Heart right ventricle (tissue), 16 donors: ENCODE measurements at regions not wholly inside any gene's neighbourhood (a gene's known extent, or its start where the extent isn't known, plus 50 kb on each side); places are given as distances from the start of the nearest gene placed in this dataset.

Experiments used
- ATAC-seq, 8 donors: fragments of 200-7000 bp; cut with Tn5 transposase; one replicate each; pipeline ENCODE4 v1.9.1; 2020; ENCODE audit warnings: mild to moderate bottlenecking in 8 of 8, moderate library complexity in 8 of 8, moderate number of reproducible peaks in 1 of 8
- DNase-seq, 2 donors: peaks; one replicate each; pipeline ENCODE4 v3.0.0-alpha.2; 2020
- H3K27ac ChIP-seq, 10 donors: fragments of 200-600 bp; sonication (generic) in 2 of 10; one replicate each; pipeline versions ENCODE4 v1.5.0 to v1.8.0; 2020 to 2022; ENCODE audit warnings: mild to moderate bottlenecking in 3 of 10
- H3K27me3 ChIP-seq, 7 donors: fragments of 200-600 bp; one replicate each; pipeline ENCODE4 v1.8.0; 2021 to 2022; ENCODE audit warnings: mild to moderate bottlenecking in 2 of 7
- H3K36me3 ChIP-seq, 9 donors: fragments of 200-600 bp; sonication (generic) in 1 of 9; one replicate each; pipeline versions ENCODE4 v1.5.0 to v1.8.0; 2020 to 2022; ENCODE audit warnings: mild to moderate bottlenecking in 2 of 9
- H3K4me1 ChIP-seq, 9 donors: fragments of 200-600 bp; sonication (generic) in 1 of 9; one replicate each; pipeline versions ENCODE4 v1.5.0 to v1.8.0; 2020 to 2022; ENCODE audit warnings: mild to moderate bottlenecking in 4 of 9
- H3K4me3 ChIP-seq, 10 donors: fragments of 200-600 bp; sonication (generic) in 2 of 10; one replicate each; pipeline versions ENCODE4 v1.5.0 to v1.8.0; 2020 to 2022; ENCODE audit warnings: mild to moderate bottlenecking in 7 of 10, moderate library complexity in 2 of 10
- H3K9me3 ChIP-seq, 11 donors: fragments of 200-600 bp in 10 of 11; sonication (generic) in 2 of 11; one replicate each; pipeline versions ENCODE4 v1.5.0 to v1.8.0; 2013 to 2022; ENCODE audit warnings: mild to moderate bottlenecking in 2 of 11, control low read depth in 1 of 11, moderate library complexity in 1 of 11
- CTCF ChIP-seq, 9 donors: fragments of 200-600 bp; sonication (generic) in 2 of 9; IDR thresholded peaks; one replicate each; pipeline versions ENCODE4 v1.5.0 to v1.8.0; 2021 to 2022; ENCODE audit warnings: antibody characterized with exemption in 9 of 9, mild to moderate bottlenecking in 5 of 9, moderate library complexity in 1 of 9
- WGBS, 2 donors: extraction: QIAGEN DNeasy Blood & Tissue Kit; methylation state at CpG; one replicate each; pipeline ENCODE4 v1.1.7; 2013; ENCODE audit warnings: inconsistent platforms in 1 of 2; 5-methylcytosine and 5-hydroxymethylcytosine counted together
- intact Hi-C, 10 donors: fragments of 100-400 bp; cut with DNase I; formaldehyde crosslinking; loops; one replicate each; pipeline versions ENCODE4 v1.11.1 to v1.14.2; 2022
- donor health status: Arrhythmogenic right ventricular cardiomyopathy.
- donor health status: ischemic (EF 13 %, LVEDD 7.1; RV severe dilation, severe dysfunction).
- donor health status: healthy with polysubstance abuse.
- donor health status: DM: no; HTN: yes; CAD: no.
- donor health status: DM: no; HTN: no; CAD: no.
- donor health status: ischemic (EF 25% LVEDD 6.9; RV normal size, moderate dysfunction).
- donor health status: ischemic (EF 25% LVEDD 5.7; RV mildly dilated, moderate dysfunction).
- donor health status: healthy.
- donor health status: DM: yes; HTN: yes; CAD: no.
- donor health status: Ischemic cardiomyopathy.
- donor health status: ischemic (EF 35%, LVEDD 5.7; RV mildly dilated, moderate dysfunction).
- donor health status: nonischemic (EF 11% LVEDD 7.7; RV severe dilation, severe dysfunction).
- donor health status: DM: yes; HTN: yes; CAD: no.
- donor health status: PGD.
- donor health status: ischemic (EF 29% LVEDD 5.4; RV normal size, mild dysfunction).
- donor health status: nonischemic (EF 23%, LVEDD 6.1; RV moderate dilation, normal function).

GRCh38 chr2:143830476-143830875, 689.4 kb downstream of the ZEB2 start:
- ATAC-seq (no peak), DNase-seq (no peak)
- no peak overlapping the region for H3K27ac ChIP-seq
- no peak overlapping the region for H3K4me3 ChIP-seq
- no peaks in the 10 kb centered on the region for H3K4me1 ChIP-seq
- H3K36me3 ChIP-seq: no peaks in the 10 kb centered on the region
- H3K27me3 ChIP-seq: no peaks in the 10 kb centered on the region
- no peaks in the 10 kb centered on the region for H3K9me3 ChIP-seq
- intact Hi-C loops: no loop called here
- no peak for TF ChIP-seq CTCF (IDR thresholded peaks at IDR 0.05)

- intact Hi-C loops: no loop called here
- no peak overlapping the region for H3K27ac ChIP-seq
- H3K9me3 ChIP-seq: no peaks in the 10 kb centered on the region
- no peaks in the 10 kb centered on the region for H3K27me3 ChIP-seq
- ATAC-seq (no peak), DNase-seq (no peak)
- TF ChIP-seq CTCF (IDR thresholded peaks at IDR 0.05): no peak
- WGBS, 2 donors: 78 to 81% methylated on average over 3 of the region's 3 CpGs
- H3K4me1 ChIP-seq: peaks cover 0 to 5% (median 0%) of the 10 kb centered on the region in 9 donors
- no peak overlapping the region for H3K4me3 ChIP-seq
- H3K36me3 ChIP-seq: no peaks in the 10 kb centered on the region
Measured at GRCh38 chr2:143828763-143829537, 691.0 kb downstream of the ZEB2 start.

- TF ChIP-seq CTCF (IDR thresholded peaks at IDR 0.05): no peak
- intact Hi-C loops: no loop called here
- no peaks in the 10 kb centered on the region for H3K27me3 ChIP-seq
- DNase-seq: no peak
- ATAC-seq: no peak
- H3K4me1 ChIP-seq: peaks cover 0 to 5% (median 0%) of the 10 kb centered on the region in 9 donors
- H3K9me3 ChIP-seq: no peaks in the 10 kb centered on the region
- no peaks in the 10 kb centered on the region for H3K36me3 ChIP-seq
- 58 to 71% methylated on average over 3 of the region's 3 CpGs for WGBS, 2 donors
- H3K4me3 ChIP-seq: no peak overlapping the region
- H3K27ac ChIP-seq: no peak overlapping the region
Measured at GRCh38 chr2:143824791-143825190, 695.1 kb downstream of the ZEB2 start.

DNA sequence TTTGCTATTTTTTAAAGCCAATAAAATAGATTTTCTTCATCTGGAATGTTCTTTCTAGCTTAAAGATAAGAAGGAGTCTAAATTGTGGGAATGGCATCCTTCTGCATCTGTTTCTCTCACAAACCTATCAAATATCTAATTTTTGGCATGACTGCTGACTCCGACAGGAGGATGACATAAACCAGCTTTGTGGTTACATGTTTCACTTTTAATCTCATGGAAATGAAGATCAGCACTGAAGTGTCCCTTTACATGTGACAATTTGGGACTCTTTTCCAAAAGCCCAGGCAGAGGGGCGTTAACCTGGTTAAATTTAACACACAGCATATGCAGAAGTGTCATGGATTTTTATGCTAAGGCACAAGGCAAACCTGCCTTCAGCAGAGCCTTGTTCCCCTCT, 694.7 kb downstream of the ARHGAP15 start:
- 43 to 59% methylated on average over 2 of the region's 2 CpGs for whole genome bisulfite sequencing, 2 donors
- TF ChIP-seq CTCF (IDR thresholded peaks at IDR 0.05): no peak
- H3K9me3 ChIP-seq: no peaks in the 10 kb centered on the region
- no peaks in the 10 kb centered on the region for H3K36me3 ChIP-seq
- H3K4me1 ChIP-seq: peaks cover 0 to 5% (median 0%) of the 10 kb centered on the region in 9 donors
- intact Hi-C loops: no loop called here
- ATAC-seq (no peak), DNase-seq (no peak)
- no peaks in the 10 kb centered on the region for H3K27me3 ChIP-seq
- H3K27ac ChIP-seq: no peak overlapping the region
- H3K4me3 ChIP-seq: no peak overlapping the region
